ENCODE measurements at regions not wholly inside any gene's neighbourhood (a gene's known extent, or its start where the extent isn't known, plus 50 kb on each side); places are given as distances from the start of the nearest gene placed in this dataset.

- TF ChIP-seq EZH2 (IDR thresholded peaks at IDR 0.05; ENCODE audit: borderline replicate concordance, low read depth, low read length, poor library complexity, severe bottlenecking) (no peak), CTCF (conservative IDR thresholded peaks at IDR 0.05; ENCODE audit: low read depth, low read length) (no peak)
Observed at GRCh38 chr6:90406142-90406794, 109.6 kb upstream of the BACH2 start.
